ENCODE measurements at regions not wholly inside any gene's neighbourhood (a gene's known extent, or its start where the extent isn't known, plus 50 kb on each side); places are given as distances from the start of the nearest gene placed in this dataset.

GRCh38 chr14:58812050-58812910 is 174.5 kb downstream of the DACT1 start:
- no peak for DNase-seq (ENCODE audit: low read depth in 1 of 2, low spot score in 1 of 2)

DNA sequence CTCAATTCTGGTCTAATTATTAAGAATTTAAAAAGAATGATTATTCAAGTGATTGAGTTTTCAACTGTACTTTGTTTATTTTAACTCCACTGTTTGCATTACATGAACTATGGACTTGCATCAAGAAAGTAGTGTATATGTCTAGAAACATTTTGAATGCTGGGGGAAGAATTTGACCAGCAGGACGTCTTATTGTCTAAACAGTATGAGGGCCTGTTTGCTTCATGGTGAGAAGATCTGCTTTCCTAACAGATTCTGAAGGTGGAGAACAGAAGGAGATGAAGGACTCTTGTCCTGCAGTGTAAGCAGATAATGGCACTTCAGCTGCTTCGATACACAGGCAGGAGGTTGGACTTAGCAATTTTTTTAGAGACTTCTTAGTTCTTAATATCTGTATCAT is 176.0 kb downstream of the DACT1 start:
- no peak for DNase-seq (ENCODE audit: low read depth in 1 of 2, low spot score in 1 of 2)

- DNase-seq (ENCODE audit: low read depth in 1 of 2, low spot score in 1 of 2) = no peak
Measured at GRCh38 chr14:58814466-58814865, 176.7 kb downstream of the DACT1 start.

- no peak for DNase-seq (ENCODE audit: low read depth in 1 of 2, low spot score in 1 of 2)
Measured at GRCh38 chr14:58815161-58815701, 177.5 kb downstream of the DACT1 start.

- no peak for DNase-seq (ENCODE audit: low read depth in 1 of 2, low spot score in 1 of 2)
Measured at GRCh38 chr14:58815794-58816193, 178.0 kb downstream of the DACT1 start.

DNA sequence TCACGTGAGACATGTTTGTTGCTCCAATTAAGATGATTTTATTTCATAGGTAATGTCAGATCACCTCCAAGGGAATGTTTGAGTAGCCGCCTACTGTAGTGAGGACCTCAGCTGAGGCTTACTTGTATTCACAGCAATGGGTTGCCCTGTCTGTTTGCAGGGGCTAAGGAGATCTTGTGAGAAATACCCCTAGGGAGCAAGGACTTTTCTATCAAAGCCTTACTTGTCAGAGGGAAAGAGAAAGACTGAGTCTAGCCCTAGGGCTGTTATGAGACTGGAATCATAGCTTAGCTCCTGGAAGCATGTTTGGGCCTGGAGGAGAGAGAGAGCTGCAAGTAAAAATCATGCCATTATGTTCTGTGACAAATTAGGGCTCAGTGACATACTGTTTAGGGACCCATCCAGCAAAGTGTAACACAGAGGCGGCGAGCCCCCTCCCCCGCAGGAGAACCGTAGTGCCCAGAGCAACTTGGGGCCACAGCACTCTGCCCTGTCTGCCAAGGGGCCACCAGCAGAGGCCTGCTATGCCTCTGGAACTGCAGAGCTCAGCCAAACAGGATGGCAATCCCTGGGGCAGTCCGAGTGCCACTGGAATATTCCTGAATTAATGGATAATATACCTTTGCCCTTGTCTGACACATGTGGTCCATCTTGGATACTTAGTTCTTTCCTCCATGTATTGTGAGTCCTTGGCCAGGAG is 178.8 kb downstream of the DACT1 start:
- DNase-seq (ENCODE audit: low read depth in 1 of 2, low spot score in 1 of 2) = no peak

- no peak for DNase-seq (ENCODE audit: low read depth in 1 of 2, low spot score in 1 of 2)
Measured at GRCh38 chr14:58817846-58818245, 180.1 kb downstream of the DACT1 start.

GRCh38 chr14:58820032-58820431 is 182.3 kb downstream of the DACT1 start:
- no peak for DNase-seq (ENCODE audit: low read depth in 1 of 2, low spot score in 1 of 2)

- DNase-seq (ENCODE audit: low read depth in 1 of 2, low spot score in 1 of 2) = no peak
Measured at GRCh38 chr14:58821421-58821820, 183.7 kb downstream of the DACT1 start.

DNA sequence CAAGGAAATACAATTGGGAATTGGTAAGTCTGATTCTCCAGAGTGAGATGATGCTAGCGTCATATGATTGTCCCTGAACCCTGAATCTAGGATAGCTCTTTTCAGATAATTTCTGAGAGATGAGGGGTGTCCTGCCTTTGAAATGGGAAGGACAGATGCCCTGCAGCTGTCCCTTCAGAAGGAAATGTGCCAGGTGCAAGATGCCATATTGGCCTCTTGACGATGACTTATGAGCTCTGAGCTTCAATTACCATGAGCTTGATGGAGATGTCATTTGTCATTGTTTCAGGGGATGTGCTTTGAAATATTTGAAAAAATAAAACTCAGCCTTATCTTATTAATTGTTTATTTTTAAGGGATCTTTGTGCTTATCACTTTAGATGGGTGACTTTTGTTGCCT is 185.1 kb downstream of the DACT1 start:
- no peak for DNase-seq (ENCODE audit: low read depth in 1 of 2, low spot score in 1 of 2)

GRCh38 chr14:58823312-58823711 is 185.6 kb downstream of the DACT1 start:
- no peak for DNase-seq (ENCODE audit: low read depth in 1 of 2, low spot score in 1 of 2)

GRCh38 chr14:58824106-58824505 is 186.3 kb downstream of the DACT1 start:
- DNase-seq (ENCODE audit: low read depth in 1 of 2, low spot score in 1 of 2) = no peak

DNA sequence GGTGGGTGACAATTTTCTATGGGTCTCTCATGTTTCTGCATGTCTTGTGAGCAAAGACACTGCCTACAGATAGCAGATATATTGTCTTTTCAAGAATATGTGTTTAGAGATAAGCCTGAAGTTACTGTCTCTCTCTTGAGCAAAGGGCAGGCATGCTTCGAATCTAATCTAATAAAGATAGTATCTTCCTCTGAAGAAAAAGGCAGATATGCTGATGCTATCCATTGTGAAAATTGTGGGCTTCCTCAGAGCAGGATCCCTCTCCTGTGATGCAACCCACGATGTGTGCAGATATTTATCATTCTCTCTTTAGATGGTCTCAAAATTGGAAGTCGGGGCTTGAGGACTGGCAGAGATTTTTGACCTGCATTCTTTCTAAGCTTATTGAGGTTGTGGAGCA is 187.0 kb downstream of the DACT1 start:
- DNase-seq (ENCODE audit: low read depth in 1 of 2, low spot score in 1 of 2) = no peak

DNA sequence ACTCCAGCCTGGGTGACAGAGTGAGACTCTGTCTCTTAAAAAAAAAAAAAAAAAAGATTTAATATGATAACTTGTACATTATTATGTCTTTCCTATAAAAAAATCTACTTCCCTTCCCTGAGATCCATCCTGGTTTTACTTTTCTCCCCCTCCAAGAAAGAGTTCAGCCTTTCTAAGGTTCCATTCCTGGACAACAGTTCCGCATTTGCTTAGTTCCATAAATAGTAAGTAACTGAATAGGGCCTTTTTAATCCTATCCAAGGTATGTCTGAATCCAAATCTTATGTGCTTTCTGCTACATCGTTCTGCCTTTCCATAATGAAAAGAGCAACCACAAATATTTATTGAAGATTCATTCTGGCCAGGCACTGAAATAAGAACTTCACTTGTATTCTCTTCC is 187.8 kb downstream of the DACT1 start:
- no peak for DNase-seq (ENCODE audit: low read depth in 1 of 2, low spot score in 1 of 2)

- no peak for DNase-seq (ENCODE audit: low read depth in 1 of 2, low spot score in 1 of 2)
Measured at GRCh38 chr14:58826845-58827686, 189.3 kb downstream of the DACT1 start.

GRCh38 chr14:58828298-58828697 is 190.5 kb downstream of the DACT1 start:
- no peak for DNase-seq (ENCODE audit: low read depth in 1 of 2, low spot score in 1 of 2)

GRCh38 chr14:58829594-58829993 is 191.8 kb downstream of the DACT1 start:
- no peak for DNase-seq (ENCODE audit: low read depth in 1 of 2, low spot score in 1 of 2)

DNA sequence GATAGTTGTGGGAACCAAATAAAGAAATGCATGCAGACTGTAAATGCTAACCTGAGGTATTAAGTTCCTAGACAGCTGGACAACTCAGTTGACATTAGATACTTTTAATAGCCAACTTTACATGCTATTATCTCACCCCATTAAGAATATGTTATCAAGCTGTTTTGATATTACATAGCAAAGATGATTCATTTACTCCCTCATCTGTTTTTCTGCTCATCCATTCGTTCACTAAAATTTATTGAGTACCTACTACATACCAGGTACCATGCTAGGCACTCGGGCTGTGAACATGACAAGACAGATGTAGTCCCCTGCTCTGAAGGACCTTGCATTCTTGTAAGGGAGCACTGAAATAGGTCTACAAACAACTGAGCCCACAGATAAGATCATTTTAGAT is 192.4 kb downstream of the DACT1 start:
- DNase-seq (ENCODE audit: low read depth in 1 of 2, low spot score in 1 of 2) = no peak

- no peak for DNase-seq (ENCODE audit: low read depth in 1 of 2, low spot score in 1 of 2)
Measured at GRCh38 chr14:58832095-58832521, 194.3 kb downstream of the DACT1 start.

- no peak for DNase-seq (ENCODE audit: low read depth in 1 of 2, low spot score in 1 of 2)
Measured at GRCh38 chr14:58833634-58834378, 196.0 kb downstream of the DACT1 start.

All from activated CD4-positive, alpha-beta T cell treated with anti-CD3 and anti-CD28 coated beads, Interleukin-2, amount 50 U/mL, for 24 hours (primary cell).